ENCODE measurements at regions not wholly inside any gene's neighbourhood (a gene's known extent, or its start where the extent isn't known, plus 50 kb on each side); places are given as distances from the start of the nearest gene placed in this dataset.
"Not testable (repeated sequence)": the region's sequence is repeated elsewhere in the genome, so short reads cannot be mapped to it uniquely, and the experiment has no call there.

DNA sequence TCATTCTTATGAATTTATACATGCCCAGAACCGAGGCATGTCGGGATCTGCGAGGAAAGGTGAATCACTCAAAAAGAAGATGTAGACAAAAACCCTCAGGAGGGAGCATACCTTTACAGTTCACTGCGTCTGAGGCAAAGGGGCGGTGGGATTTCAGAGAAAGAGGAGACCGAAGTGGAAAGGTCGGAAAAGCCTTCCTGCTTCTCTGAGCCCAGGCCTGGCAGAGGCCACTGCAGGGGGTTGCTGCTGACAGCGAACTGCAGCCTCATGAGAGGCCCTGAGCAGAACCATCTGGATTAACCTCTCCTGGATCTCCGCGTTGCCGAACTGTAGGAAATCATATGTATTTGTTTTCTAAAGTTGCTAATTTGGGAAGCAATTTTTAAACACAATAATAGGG lies 713.1 kb upstream of the SOX11 start:
- no peaks in the 10 kb centered on the region for H3K4me1 ChIP-seq
- no peak overlapping the region for H3K27ac ChIP-seq
- no peak overlapping the region for H3K4me2 ChIP-seq
- no peak overlapping the region for H3K4me3 ChIP-seq
- no peak for TF ChIP-seq Cebpa-rat (IDR thresholded peaks at IDR 0.05)
- H3K36me3 ChIP-seq, result no peaks in the 10 kb centered on the region
- no peaks in the 10 kb centered on the region for H3K27me3 ChIP-seq
- H4K20me1 ChIP-seq, result no peaks in the 10 kb centered on the region
- no peaks in the 10 kb centered on the region for H3K9me3 ChIP-seq
- H3K9ac ChIP-seq, result no peak overlapping the region

GRCh38 chr2:4980995-4981394 lies 711.2 kb upstream of the SOX11 start:
- no peaks in the 10 kb centered on the region for H3K4me1 ChIP-seq
- H3K9me3 ChIP-seq, result no peaks in the 10 kb centered on the region
- H3K4me3 ChIP-seq, result no peak overlapping the region
- H3K27ac ChIP-seq, result no peak overlapping the region
- H3K9ac ChIP-seq, result no peak overlapping the region
- TF ChIP-seq Cebpa-rat (IDR thresholded peaks at IDR 0.05), result no peak
- no peak overlapping the region for H3K4me2 ChIP-seq
- H4K20me1 ChIP-seq, result no peaks in the 10 kb centered on the region
- H3K27me3 ChIP-seq, result no peaks in the 10 kb centered on the region
- H3K36me3 ChIP-seq, result no peaks in the 10 kb centered on the region

DNA sequence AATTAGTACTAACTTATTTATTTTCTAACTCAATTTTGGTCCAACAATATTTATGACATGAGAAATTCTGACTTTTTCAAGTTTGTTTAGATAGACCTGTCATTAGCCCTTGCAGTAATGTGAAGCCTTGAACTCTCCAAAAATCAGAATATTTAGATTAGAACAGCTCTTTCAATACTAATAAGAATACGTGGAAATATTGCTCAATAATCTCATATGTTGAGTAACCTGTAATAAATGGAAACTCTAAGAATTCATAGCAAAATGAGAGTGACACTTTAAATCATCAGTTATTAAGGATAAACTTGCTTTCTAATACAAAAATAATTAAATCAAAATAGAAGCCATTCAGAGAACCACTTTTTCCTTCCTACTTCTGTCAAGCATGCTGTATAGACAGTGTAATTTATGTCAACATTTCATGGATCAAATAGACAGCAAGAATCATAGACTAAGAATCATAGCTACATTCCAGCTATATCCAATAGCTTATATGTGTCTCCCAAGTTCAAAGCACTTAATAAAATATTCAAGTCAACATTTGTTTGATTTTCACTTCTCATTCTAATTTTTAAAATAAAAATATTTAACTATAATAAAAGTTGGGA lies 710.3 kb upstream of the SOX11 start:
- TF ChIP-seq Cebpa-rat (IDR thresholded peaks at IDR 0.05), result no peak
- no peak overlapping the region for H3K9ac ChIP-seq
- H3K27me3 ChIP-seq, result no peaks in the 10 kb centered on the region
- no peaks in the 10 kb centered on the region for H3K9me3 ChIP-seq
- H3K4me2 ChIP-seq, result no peak overlapping the region
- H3K4me1 ChIP-seq, result no peaks in the 10 kb centered on the region
- no peak overlapping the region for H3K4me3 ChIP-seq
- H4K20me1 ChIP-seq, result no peaks in the 10 kb centered on the region
- H3K27ac ChIP-seq, result no peak overlapping the region
- no peaks in the 10 kb centered on the region for H3K36me3 ChIP-seq

DNA sequence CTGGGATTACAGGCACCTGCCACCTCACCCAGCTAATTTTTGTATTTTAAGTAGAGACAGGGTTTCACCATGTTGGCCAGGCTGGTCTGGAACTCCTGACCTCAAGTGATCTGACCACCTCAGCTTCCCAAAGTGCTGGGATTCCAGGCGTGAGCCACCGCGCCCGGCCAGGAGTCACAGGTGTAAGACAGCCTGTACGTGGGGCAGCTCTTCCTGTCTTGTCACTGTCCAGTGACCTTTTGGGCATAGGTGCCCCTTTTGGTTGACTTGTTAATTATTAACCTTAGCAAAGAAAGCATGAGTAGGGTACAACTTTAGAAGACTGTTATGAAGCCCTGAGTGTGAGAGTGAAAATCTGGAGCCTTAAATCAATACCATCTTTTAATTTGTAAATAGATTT lies 703.7 kb upstream of the SOX11 start:
- not testable (repeated sequence) for H3K4me1 ChIP-seq, H3K27me3 ChIP-seq, H3K27ac ChIP-seq, H3K9ac ChIP-seq, H4K20me1 ChIP-seq, H3K4me2 ChIP-seq, H3K4me3 ChIP-seq, H3K36me3 ChIP-seq, H3K9me3 ChIP-seq

DNA sequence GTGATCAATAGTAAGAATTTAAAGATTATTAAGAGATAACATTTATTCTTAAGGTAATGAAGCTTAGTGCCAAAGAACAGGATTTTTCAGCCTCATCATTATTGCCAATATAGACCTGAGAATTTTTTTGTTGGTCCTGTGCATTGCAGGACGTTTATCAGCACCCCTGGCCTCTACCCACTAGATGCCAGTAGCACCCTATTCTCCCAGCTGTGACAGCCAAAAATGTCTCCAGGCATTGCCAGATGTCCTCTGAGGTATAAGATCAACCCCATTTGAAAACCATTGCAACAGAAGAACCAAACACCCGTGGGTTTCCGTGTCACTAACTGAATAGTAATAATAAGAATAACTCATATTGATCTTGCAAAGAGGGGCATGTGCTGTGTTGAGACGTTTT lies 700.0 kb upstream of the SOX11 start:
- no peak for TF ChIP-seq Cebpa-rat (IDR thresholded peaks at IDR 0.05)
- no peaks in the 10 kb centered on the region for H3K4me1 ChIP-seq
- no peak overlapping the region for H3K27ac ChIP-seq
- H3K9ac ChIP-seq, result no peak overlapping the region
- H3K4me2 ChIP-seq, result no peak overlapping the region
- no peaks in the 10 kb centered on the region for H3K36me3 ChIP-seq
- H4K20me1 ChIP-seq, result no peaks in the 10 kb centered on the region
- no peak overlapping the region for H3K4me3 ChIP-seq
- H3K9me3 ChIP-seq, result no peaks in the 10 kb centered on the region
- H3K27me3 ChIP-seq, result no peaks in the 10 kb centered on the region

DNA sequence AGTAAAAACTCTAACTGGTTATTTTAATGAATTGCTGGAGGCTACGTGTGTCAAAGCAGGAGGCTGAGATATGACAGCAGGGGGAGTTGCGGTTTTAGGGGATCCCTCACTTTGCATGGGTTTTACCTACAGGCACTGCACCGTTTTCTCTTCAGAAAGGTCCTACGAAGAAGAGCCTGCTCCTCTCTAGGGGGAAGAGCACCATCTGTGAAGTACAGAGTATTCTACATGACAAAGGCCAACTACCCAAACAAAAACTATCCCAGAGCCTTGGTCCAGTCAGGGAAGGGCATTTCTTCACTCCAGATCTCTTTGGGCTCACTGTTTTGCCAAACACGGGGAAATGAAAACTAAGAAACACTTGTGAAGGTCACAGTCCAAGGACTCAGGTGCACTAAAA lies 696.7 kb upstream of the SOX11 start:
- no peak overlapping the region for H3K27ac ChIP-seq
- H3K27me3 ChIP-seq, result no peaks in the 10 kb centered on the region
- no peak overlapping the region for H3K4me2 ChIP-seq
- H4K20me1 ChIP-seq, result no peaks in the 10 kb centered on the region
- TF ChIP-seq Cebpa-rat (IDR thresholded peaks at IDR 0.05), result no peak
- H3K36me3 ChIP-seq, result no peaks in the 10 kb centered on the region
- H3K4me3 ChIP-seq, result no peak overlapping the region
- H3K9ac ChIP-seq, result no peak overlapping the region
- no peaks in the 10 kb centered on the region for H3K9me3 ChIP-seq
- no peaks in the 10 kb centered on the region for H3K4me1 ChIP-seq

- Histone ChIP-seq H4K20me1 (no peaks in the 10 kb centered on the region), H3K4me1 (no peaks in the 10 kb centered on the region), H3K27ac (no peak overlapping the region), H3K9me3 (no peaks in the 10 kb centered on the region), H3K4me2 (no peak overlapping the region), H3K27me3 (no peaks in the 10 kb centered on the region), H3K4me3 (no peak overlapping the region), H3K9ac (no peak overlapping the region), H3K36me3 (no peaks in the 10 kb centered on the region)
- TF ChIP-seq Cebpa-rat (IDR thresholded peaks at IDR 0.05), result no peak
Measured at GRCh38 chr2:5007596-5007995, 684.6 kb upstream of the SOX11 start.

GRCh38 chr2:5019324-5019723 lies 672.9 kb upstream of the SOX11 start:
- Histone ChIP-seq H3K27ac (no peak overlapping the region), H3K27me3 (no peaks in the 10 kb centered on the region), H3K4me1 (no peaks in the 10 kb centered on the region), H3K4me3 (no peak overlapping the region), H3K9ac (no peak overlapping the region), H4K20me1 (no peaks in the 10 kb centered on the region), H3K9me3 (peaks cover 7% of the 10 kb centered on the region; the same call in 1 of the 2 replicates), H3K36me3 (no peaks in the 10 kb centered on the region), H3K4me2 (no peak overlapping the region)
- TF ChIP-seq Cebpa-rat (IDR thresholded peaks at IDR 0.05), result no peak

DNA sequence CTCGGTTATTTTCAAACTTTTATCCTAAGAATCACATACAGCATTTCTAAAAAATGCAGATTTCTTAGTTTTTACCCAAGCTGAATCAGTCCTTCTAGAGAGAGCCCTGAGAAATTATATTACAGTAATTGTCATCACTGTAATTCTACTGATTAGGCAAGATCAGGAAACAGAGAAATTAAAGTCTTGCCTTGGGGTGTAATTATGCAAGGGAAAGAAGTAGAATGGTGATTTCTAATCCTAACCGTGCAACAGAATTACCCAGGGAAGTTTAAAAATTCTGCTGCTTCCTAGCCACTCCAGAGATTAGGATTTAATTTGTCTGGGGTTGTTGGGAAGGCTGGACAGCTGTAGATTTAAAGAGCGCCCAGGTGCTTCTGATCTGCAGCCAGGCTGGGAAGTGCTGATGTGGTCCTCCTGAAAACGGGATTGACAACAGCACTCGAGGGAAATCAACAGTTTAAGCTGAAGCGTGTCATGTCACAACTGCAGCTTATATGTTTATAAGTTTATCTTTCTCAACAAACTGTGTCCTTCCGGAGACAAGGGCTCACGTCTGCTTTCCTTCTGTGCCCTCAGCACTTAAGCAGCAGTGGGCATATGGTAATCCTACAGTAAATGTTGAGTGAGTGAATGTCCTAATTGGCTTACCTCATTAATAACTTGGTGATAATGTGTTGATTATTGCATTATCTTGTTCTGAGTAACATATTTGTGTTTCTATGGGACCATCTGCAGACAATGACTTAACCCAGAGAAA lies 671.9 kb upstream of the SOX11 start:
- no peak overlapping the region for H3K27ac ChIP-seq
- no peak overlapping the region for H3K9ac ChIP-seq
- peaks cover 7% of the 10 kb centered on the region; the same call in 1 of the 2 replicates for H3K9me3 ChIP-seq
- no peak for TF ChIP-seq Cebpa-rat (IDR thresholded peaks at IDR 0.05)
- H3K4me2 ChIP-seq, result no peak overlapping the region
- H3K36me3 ChIP-seq, result no peaks in the 10 kb centered on the region
- no peak overlapping the region for H3K4me3 ChIP-seq
- H3K27me3 ChIP-seq, result no peaks in the 10 kb centered on the region
- no peaks in the 10 kb centered on the region for H3K4me1 ChIP-seq
- H4K20me1 ChIP-seq, result no peaks in the 10 kb centered on the region

DNA sequence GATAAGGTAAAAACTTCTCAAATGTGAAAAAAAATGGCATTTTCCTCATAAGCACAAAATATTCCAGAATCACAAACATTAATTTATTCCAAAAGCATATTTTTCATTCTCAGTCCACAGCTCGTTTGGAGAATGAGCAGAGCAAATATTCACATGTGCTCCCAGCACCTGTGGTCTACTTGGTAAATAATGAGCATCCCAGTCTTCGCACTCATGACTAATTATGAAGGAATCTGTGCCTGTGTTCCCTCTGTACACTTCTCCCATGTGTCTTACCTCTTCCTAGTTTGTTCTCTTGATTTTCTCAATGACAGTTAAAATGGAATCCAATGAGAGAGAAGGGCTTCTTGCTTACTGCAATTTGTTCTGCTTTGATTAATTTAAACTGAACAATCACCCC lies 671.0 kb upstream of the SOX11 start:
- no peaks in the 10 kb centered on the region for H3K4me1 ChIP-seq
- no peak overlapping the region for H3K4me2 ChIP-seq
- peaks cover 7% of the 10 kb centered on the region; the same call in 1 of the 2 replicates for H3K9me3 ChIP-seq
- H4K20me1 ChIP-seq, result no peaks in the 10 kb centered on the region
- no peak overlapping the region for H3K9ac ChIP-seq
- no peaks in the 10 kb centered on the region for H3K36me3 ChIP-seq
- no peaks in the 10 kb centered on the region for H3K27me3 ChIP-seq
- no peak overlapping the region for H3K4me3 ChIP-seq
- no peak overlapping the region for H3K27ac ChIP-seq
- TF ChIP-seq Cebpa-rat (IDR thresholded peaks at IDR 0.05), result no peak
